Panc1 (cell line): ENCODE measurements at regions not wholly inside any gene's neighbourhood (a gene's known extent, or its start where the extent isn't known, plus 50 kb on each side); places are given as distances from the start of the nearest gene placed in this dataset.

Experiments used
- ATAC-seq: fragments of 200-7000 bp; cut with Tn5 transposase; 2 replicates; pipeline ENCODE4 v1.9.1; 2020; ENCODE audit warnings: mild to moderate bottlenecking, moderate library complexity
- BruUV-seq: library from RNA; stranded (reverse); fragments of 400-500 nt; replicated peaks from 2 replicates; lab custom pipeline; 2021; lab: Mats Ljungman, UMichigan
- CTCF ChIA-PET: fragments of 300-600 bp; sonication (Branson Sonifier 250); formaldehyde crosslinking; loops from one replicate; lab custom pipeline; 2022; ENCODE audit warnings: antibody characterized with exemption; lab: Charles Lee
- POLR2A ChIA-PET: fragments of 300-600 bp; sonication (Branson Sonifier 250); formaldehyde crosslinking; loops from one replicate; lab custom pipeline; 2022; ENCODE audit warnings: antibody characterized with exemption; lab: Charles Lee
- DNase-seq: peaks from one replicate; pipeline ENCODE4 v3.0.0-alpha.2; 2010; ENCODE audit warnings: low read depth, low spot score
- H3K27ac ChIP-seq: 2 replicates; pipeline ENCODE4 v1.5.1; 2011; ENCODE audit warnings: mild to moderate bottlenecking, low read length, inconsistent platforms
- H3K27me3 ChIP-seq: fragments of 200-500 bp; sonication (Bioruptor generic); 2 replicates; pipeline ENCODE4 v1.6.0; 2014; ENCODE audit warnings: low read length, inconsistent platforms; ENCODE audit not compliant: control insufficient read depth, insufficient read depth
- H3K36me3 ChIP-seq: fragments of 200-500 bp; sonication (Bioruptor generic); 2 replicates; pipeline ENCODE4 v1.5.1; 2014; ENCODE audit warnings: inconsistent platforms, mild to moderate bottlenecking, low read length, moderate library complexity; ENCODE audit not compliant: control insufficient read depth, insufficient read depth
- H3K4me1 ChIP-seq: 2 replicates; pipeline ENCODE4 v1.5.1; 2011; ENCODE audit warnings: inconsistent platforms, mild to moderate bottlenecking, low read length, moderate library complexity; ENCODE audit not compliant: control insufficient read depth, insufficient read depth
- H3K4me3 ChIP-seq, 2 experiments: 2 replicates each; pipeline ENCODE4 v1.5.1; 2011 to 2012; ENCODE audit warnings: low read depth in 2 of 2, low read length in 2 of 2, mild to moderate bottlenecking in 2 of 2, inconsistent platforms in 1 of 2, moderate library complexity in 1 of 2
- H3K9me3 ChIP-seq: fragments of 200-500 bp; sonication (Bioruptor generic); 2 replicates; pipeline ENCODE4 v1.5.1; 2014; ENCODE audit warnings: low read depth, mild to moderate bottlenecking, inconsistent platforms, low read length, moderate library complexity; ENCODE audit not compliant: control insufficient read depth, insufficient read depth
- CTCF ChIP-seq: fragments of 450-650 bp; IDR thresholded peaks from 2 replicates; pipeline ENCODE4 v1.5.1; 2017; ENCODE audit warnings: mild to moderate bottlenecking
- POLR2AphosphoS5 ChIP-seq: IDR thresholded peaks from 2 replicates; pipeline ENCODE4 v1.6.1; 2012; ENCODE audit warnings: mild to moderate bottlenecking, low read depth, low read length, moderate library complexity
- REST ChIP-seq, 2 experiments: IDR thresholded peaks; 2 replicates each; pipeline ENCODE4 v1.6.1; 2011 to 2012; ENCODE audit warnings: low read depth in 2 of 2, control low read depth in 1 of 2, low read length in 1 of 2, mild to moderate bottlenecking in 1 of 2, moderate library complexity in 1 of 2; ENCODE audit not compliant: insufficient read depth in 1 of 2
- SIN3A ChIP-seq: IDR thresholded peaks from 2 replicates; pipeline ENCODE4 v1.6.1; 2012; ENCODE audit warnings: low read depth, mild to moderate bottlenecking, low read length, moderate library complexity, borderline replicate concordance; ENCODE audit not compliant: insufficient read depth
- TCF7L2 ChIP-seq: IDR thresholded peaks from 2 replicates; pipeline ENCODE4 v1.6.1; 2011; ENCODE audit warnings: mild to moderate bottlenecking, low read depth, low read length, inconsistent platforms
- in situ Hi-C: cut with HindIII; loops from 2 replicates; pipeline ENCODE4 v1.10.0; 2016; ENCODE audit warnings: low sequenced_read_pairs, low pct_unique_long_range_greater_than_20kb
- intact Hi-C: fragments of 100-400 bp; cut with micrococcal nuclease; formaldehyde crosslinking; loops from one replicate; pipeline ENCODE4 v1.10.0; 2022; ENCODE audit not compliant: unreplicated experiment

GRCh38 chr5:4015709-4016108 lies 420.1 kb downstream of the IRX1 start:
- in situ Hi-C loops (no loop called here), intact Hi-C loops (no loop called here)
- ATAC-seq (no peak), DNase-seq (no peak)
- ChIA-PET POLR2A (no interaction called here), CTCF (no interaction called here)
- Histone ChIP-seq H3K27me3 (no peaks in the 10 kb centered on the region), H3K4me1 (no peaks in the 10 kb centered on the region), H3K9me3 (no peaks in the 10 kb centered on the region), H3K27ac (no peak overlapping the region), H3K36me3 (no peaks in the 10 kb centered on the region), H3K4me3 (no peak overlapping the region)
- TF ChIP-seq TCF7L2 (no peak), SIN3A (no peak), CTCF (no peak), REST (IDR thresholded peaks at IDR 0.05; ENCODE audit: insufficient read depth in 1 of 2, low read depth in 2 of 2, low read length in 1 of 2) (no peak), POLR2AphosphoS5 (no peak)
- BruUV-seq, result no TSS peak

GRCh38 chr5:4017076-4017803 lies 421.6 kb downstream of the IRX1 start:
- no TSS peak for BruUV-seq
- Histone ChIP-seq H3K36me3 (no peaks in the 10 kb centered on the region), H3K27ac (no peak overlapping the region), H3K4me1 (no peaks in the 10 kb centered on the region), H3K27me3 (no peaks in the 10 kb centered on the region), H3K4me3 (no peak overlapping the region), H3K9me3 (no peaks in the 10 kb centered on the region)
- ChIA-PET CTCF (no interaction called here), POLR2A (no interaction called here)
- ATAC-seq, result no peak
- intact Hi-C loops (no loop called here), in situ Hi-C loops (no loop called here)
- DNase-seq, result no peak
- no peak for TF ChIP-seq POLR2AphosphoS5

- in situ Hi-C loops (no loop called here), intact Hi-C loops (no loop called here)
- no peak overlapping the region for H3K4me3 ChIP-seq
- H3K27me3 ChIP-seq, result no peaks in the 10 kb centered on the region
- CTCF ChIA-PET, result no interaction called here
- POLR2A ChIA-PET, result no interaction called here
- no peak for ATAC-seq
- H3K36me3 ChIP-seq, result no peaks in the 10 kb centered on the region
- no peaks in the 10 kb centered on the region for H3K9me3 ChIP-seq
- TF ChIP-seq SIN3A (no peak), TCF7L2 (no peak), POLR2AphosphoS5 (no peak), REST (IDR thresholded peaks at IDR 0.05; ENCODE audit: insufficient read depth in 1 of 2, low read depth in 2 of 2, low read length in 1 of 2) (no peak), CTCF (no peak)
- no peak overlapping the region for H3K27ac ChIP-seq
- BruUV-seq, result no TSS peak
- no peaks in the 10 kb centered on the region for H3K4me1 ChIP-seq
- no peak for DNase-seq
Observed at GRCh38 chr5:4018007-4018406, 422.4 kb downstream of the IRX1 start.
